Fibroblast of the aortic adventitia (primary cell): ENCODE measurements at regions not wholly inside any gene's neighbourhood (a gene's known extent, or its start where the extent isn't known, plus 50 kb on each side); places are given as distances from the start of the nearest gene placed in this dataset.

Source experiments
- DNase-seq: peaks from one replicate; pipeline ENCODE4 v3.0.0-alpha.2; 2010; ENCODE audit warnings: low read depth
- H3K4me3 ChIP-seq: 2 replicates; pipeline ENCODE4 v1.5.1; 2011; ENCODE audit warnings: low read depth, mild to moderate bottlenecking, control low read depth, low read length, moderate library complexity
- CTCF ChIP-seq: IDR thresholded peaks from 2 replicates; pipeline ENCODE4 v1.5.1; 2011; ENCODE audit warnings: mild to moderate bottlenecking, low read length, control low read depth, inconsistent platforms; ENCODE audit not compliant: insufficient read depth

- H3K4me3 ChIP-seq = no peak overlapping the region
- no peak for DNase-seq
- no peak for TF ChIP-seq CTCF
Observed at GRCh38 chr7:86320889-86321288, 322.8 kb upstream of the GRM3 start.

GRCh38 chr7:86320341-86320740 lies 323.4 kb upstream of the GRM3 start:
- no peak overlapping the region for H3K4me3 ChIP-seq
- TF ChIP-seq CTCF = no peak
- DNase-seq = no peak

GRCh38 chr7:86313842-86314241 lies 329.9 kb upstream of the GRM3 start:
- DNase-seq = no peak
- H3K4me3 ChIP-seq = no peak overlapping the region
- TF ChIP-seq CTCF = no peak

GRCh38 chr7:86301301-86301700 lies 342.4 kb upstream of the GRM3 start:
- no peak for DNase-seq
- no peak for TF ChIP-seq CTCF

GRCh38 chr7:86295526-86295925 lies 348.2 kb upstream of the GRM3 start:
- TF ChIP-seq CTCF = no peak
- DNase-seq = no peak
- H3K4me3 ChIP-seq = no peak overlapping the region

More at GRCh38 chr7:86301301-86301700, 342.4 kb upstream of the GRM3 start:
- no peak overlapping the region for H3K4me3 ChIP-seq

- no peak for TF ChIP-seq CTCF
- H3K4me3 ChIP-seq = no peak overlapping the region
Observed at GRCh38 chr7:86282014-86282682, 361.6 kb upstream of the GRM3 start.

GRCh38 chr7:86280150-86280549 lies 363.6 kb upstream of the GRM3 start:
- H3K4me3 ChIP-seq = no peak overlapping the region
- no peak for DNase-seq
- no peak for TF ChIP-seq CTCF

More at GRCh38 chr7:86282014-86282682, 361.6 kb upstream of the GRM3 start:
- DNase-seq = no peak
